PC-3 (cell line): ENCODE measurements at regions not wholly inside any gene's neighbourhood (a gene's known extent, or its start where the extent isn't known, plus 50 kb on each side); places are given as distances from the start of the nearest gene placed in this dataset.

ENCODE experiments used
- ATAC-seq: fragments of 200-7000 bp; cut with Tn5 transposase; 2 replicates; pipeline ENCODE4 v1.9.1; 2020; ENCODE audit warnings: mild to moderate bottlenecking, moderate library complexity
- BruUV-seq: library from RNA; stranded (reverse); fragments of 400-500 nt; replicated peaks from 2 replicates; lab custom pipeline; 2021; lab: Mats Ljungman, UMichigan
- CTCF ChIA-PET: fragments of 300-600 bp; sonication (Branson Sonifier 250); formaldehyde crosslinking; loops from one replicate; lab custom pipeline; 2022; ENCODE audit warnings: antibody characterized with exemption; lab: Charles Lee
- POLR2A ChIA-PET: fragments of 300-600 bp; sonication (Branson Sonifier 250); formaldehyde crosslinking; loops from one replicate; lab custom pipeline; 2022; ENCODE audit warnings: antibody characterized with exemption; ENCODE audit not compliant: unreplicated experiment; lab: Charles Lee
- DNase-seq: peaks from one replicate; pipeline ENCODE4 v3.0.0-alpha.2; 2015
- H2AFZ ChIP-seq: fragments of 300-600 bp; sonication (generic); 2 replicates; pipeline ENCODE4 v1.6.0; 2016; ENCODE audit warnings: antibody characterized with exemption, low read length
- H3F3A ChIP-seq: fragments of 300-600 bp; sonication (generic); one replicate; pipeline ENCODE4 v1.6.0; 2017; ENCODE audit warnings: antibody characterized with exemption, low read length, control low read depth, mild to moderate bottlenecking; ENCODE audit not compliant: unreplicated experiment
- H3K27ac ChIP-seq: fragments of 300-600 bp; sonication (generic); 2 replicates; pipeline ENCODE4 v1.5.1; 2016; ENCODE audit warnings: mild to moderate bottlenecking, low read length
- H3K27me3 ChIP-seq: fragments of 300-600 bp; sonication (generic); 2 replicates; pipeline ENCODE4 v1.6.1; 2016; ENCODE audit warnings: low read length, mixed read lengths
- H3K36me3 ChIP-seq: fragments of 300-600 bp; sonication (generic); 2 replicates; pipeline ENCODE4 v1.6.1; 2016; ENCODE audit warnings: low read depth, mixed run types, low read length, mixed read lengths
- H3K4me1 ChIP-seq: fragments of 300-600 bp; sonication (generic); 2 replicates; pipeline ENCODE4 v1.5.1; 2016; ENCODE audit warnings: low read length; ENCODE audit not compliant: insufficient read depth
- H3K4me2 ChIP-seq: fragments of 300-600 bp; sonication (generic); 2 replicates; pipeline ENCODE4 v1.6.0; 2016; ENCODE audit warnings: low read length
- H3K4me3 ChIP-seq: fragments of 300-600 bp; sonication (generic); 2 replicates; pipeline ENCODE4 v1.5.1; 2016; ENCODE audit warnings: mild to moderate bottlenecking, low read length, mixed read lengths
- H3K79me2 ChIP-seq: fragments of 300-600 bp; sonication (generic); 2 replicates; pipeline ENCODE4 v1.6.1; 2017; ENCODE audit warnings: low read length, mixed read lengths
- H3K9ac ChIP-seq: fragments of 300-600 bp; sonication (generic); 2 replicates; pipeline ENCODE4 v1.6.0; 2016; ENCODE audit warnings: mild to moderate bottlenecking, low read length
- H3K9me2 ChIP-seq: fragments of 300-600 bp; sonication (generic); replicated peaks from 2 replicates; pipeline ENCODE4 v1.6.1; 2016; ENCODE audit warnings: mixed run types, low read length, mixed read lengths
- H3K9me3 ChIP-seq: fragments of 300-600 bp; sonication (generic); 2 replicates; pipeline ENCODE4 v1.6.1; 2016; ENCODE audit warnings: low read length, mixed read lengths
- H4K20me1 ChIP-seq: fragments of 300-600 bp; sonication (generic); 2 replicates; pipeline ENCODE4 v1.6.1; 2016; ENCODE audit warnings: low read length, mixed read lengths
- EZH2 ChIP-seq: fragments of 300-600 bp; sonication (generic); IDR thresholded peaks from one replicate; pipeline ENCODE4 v1.6.1; 2017; ENCODE audit warnings: antibody characterized with exemption, mild to moderate bottlenecking, low read length; ENCODE audit not compliant: unreplicated experiment
- EZH2phosphoT487 ChIP-seq: fragments of 300-600 bp; sonication (generic); IDR thresholded peaks from 2 replicates; pipeline ENCODE4 v1.6.1; 2018; ENCODE audit warnings: mild to moderate bottlenecking, antibody characterized with exemption, low read length, borderline replicate concordance
- intact Hi-C: fragments of 100-400 bp; cut with micrococcal nuclease; formaldehyde crosslinking; loops from 2 replicates; pipeline ENCODE4 v1.9.0; 2023
- TF ChIP-seq, protein P1 (sequence below): fragments of 300-600 bp; sonication (generic); conservative IDR thresholded peaks from 2 replicates; pipeline ENCODE4 v1.5.1; 2017; ENCODE audit warnings: antibody characterized with exemption, low read depth, mild to moderate bottlenecking, low read length

DNA sequence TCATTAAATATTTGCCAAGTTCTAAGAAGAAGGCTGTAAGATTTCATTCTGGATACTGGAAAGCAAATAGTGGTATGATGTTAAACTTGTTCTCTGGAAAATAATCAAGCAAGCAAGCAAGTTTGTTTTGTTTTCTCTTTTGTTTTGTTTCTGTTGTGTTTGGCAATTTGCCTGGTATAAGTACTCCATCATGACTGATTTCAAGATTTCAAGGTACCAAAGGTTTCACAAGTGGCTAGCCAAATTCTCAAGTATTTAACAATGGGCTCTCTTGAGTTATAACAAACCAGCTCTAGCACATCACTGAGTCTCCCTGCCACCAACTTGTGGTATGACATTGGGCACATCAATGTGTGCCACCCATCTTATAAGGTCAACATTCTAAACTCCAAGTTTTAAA is 151.7 kb upstream of the IGFBP3 start:
- no peaks in the 10 kb centered on the region for H3K9me3 ChIP-seq
- no peaks in the 10 kb centered on the region for H3K36me3 ChIP-seq
- CTCF ChIA-PET, result no interaction called here
- POLR2A ChIA-PET, result no interaction called here
- intact Hi-C loops, result no loop called here
- BruUV-seq, result no TSS peak
- TF ChIP-seq EZH2 (no peak), EZH2phosphoT487 (no peak)
- TF ChIP-seq, protein P1, sequence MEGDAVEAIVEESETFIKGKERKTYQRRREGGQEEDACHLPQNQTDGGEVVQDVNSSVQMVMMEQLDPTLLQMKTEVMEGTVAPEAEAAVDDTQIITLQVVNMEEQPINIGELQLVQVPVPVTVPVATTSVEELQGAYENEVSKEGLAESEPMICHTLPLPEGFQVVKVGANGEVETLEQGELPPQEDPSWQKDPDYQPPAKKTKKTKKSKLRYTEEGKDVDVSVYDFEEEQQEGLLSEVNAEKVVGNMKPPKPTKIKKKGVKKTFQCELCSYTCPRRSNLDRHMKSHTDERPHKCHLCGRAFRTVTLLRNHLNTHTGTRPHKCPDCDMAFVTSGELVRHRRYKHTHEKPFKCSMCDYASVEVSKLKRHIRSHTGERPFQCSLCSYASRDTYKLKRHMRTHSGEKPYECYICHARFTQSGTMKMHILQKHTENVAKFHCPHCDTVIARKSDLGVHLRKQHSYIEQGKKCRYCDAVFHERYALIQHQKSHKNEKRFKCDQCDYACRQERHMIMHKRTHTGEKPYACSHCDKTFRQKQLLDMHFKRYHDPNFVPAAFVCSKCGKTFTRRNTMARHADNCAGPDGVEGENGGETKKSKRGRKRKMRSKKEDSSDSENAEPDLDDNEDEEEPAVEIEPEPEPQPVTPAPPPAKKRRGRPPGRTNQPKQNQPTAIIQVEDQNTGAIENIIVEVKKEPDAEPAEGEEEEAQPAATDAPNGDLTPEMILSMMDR, result no peak
- no peaks in the 10 kb centered on the region for H3K79me2 ChIP-seq
- no peak for DNase-seq
- H3K4me1 ChIP-seq, result no peaks in the 10 kb centered on the region
- H2AFZ ChIP-seq, result no peak overlapping the region
- H3K4me2 ChIP-seq, result no peak overlapping the region
- no peak overlapping the region for H3K27ac ChIP-seq
- no peaks in the 10 kb centered on the region for H3F3A ChIP-seq
- H4K20me1 ChIP-seq, result no peaks in the 10 kb centered on the region
- no peak for ATAC-seq
- H3K4me3 ChIP-seq, result no peak overlapping the region
- no peak overlapping the region for H3K9ac ChIP-seq
- H3K27me3 ChIP-seq, result no peaks in the 10 kb centered on the region
- H3K9me2 ChIP-seq, result no peaks in the 10 kb centered on the region

DNA sequence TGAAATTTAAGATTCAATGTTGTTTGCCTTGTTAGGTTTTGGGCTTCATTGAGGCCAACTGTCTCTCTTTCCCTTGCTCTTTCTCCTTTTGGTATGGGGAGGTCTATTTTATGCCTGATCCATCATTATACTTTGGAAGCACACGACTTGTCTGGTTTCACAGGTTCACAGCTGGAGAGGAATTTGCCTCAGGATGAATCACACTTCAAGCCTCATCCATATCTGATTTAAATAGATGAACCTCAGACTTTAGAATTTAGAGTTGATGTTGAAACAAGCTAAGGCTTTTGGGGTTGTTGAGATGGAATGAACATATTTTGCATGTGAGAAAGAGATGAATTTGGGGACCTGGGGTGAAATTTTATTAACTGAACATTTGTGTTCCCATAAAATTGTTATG is 150.5 kb upstream of the IGFBP3 start:
- Histone ChIP-seq H3K4me3 (no peak overlapping the region), H3K36me3 (no peaks in the 10 kb centered on the region), H3K4me1 (no peaks in the 10 kb centered on the region), H3K27me3 (no peaks in the 10 kb centered on the region), H3F3A (no peaks in the 10 kb centered on the region), H3K9me3 (no peaks in the 10 kb centered on the region), H4K20me1 (no peaks in the 10 kb centered on the region), H2AFZ (no peak overlapping the region), H3K27ac (no peak overlapping the region), H3K9me2 (no peaks in the 10 kb centered on the region), H3K79me2 (no peaks in the 10 kb centered on the region), H3K9ac (no peak overlapping the region), H3K4me2 (no peak overlapping the region)
- ChIA-PET POLR2A (no interaction called here), CTCF (no interaction called here)
- intact Hi-C loops, result no loop called here
- ATAC-seq, result no peak
- TF ChIP-seq, protein P1, result no peak
- TF ChIP-seq EZH2, result no peak
- no peak for TF ChIP-seq EZH2phosphoT487
- DNase-seq, result no peak
- no TSS peak for BruUV-seq

DNA sequence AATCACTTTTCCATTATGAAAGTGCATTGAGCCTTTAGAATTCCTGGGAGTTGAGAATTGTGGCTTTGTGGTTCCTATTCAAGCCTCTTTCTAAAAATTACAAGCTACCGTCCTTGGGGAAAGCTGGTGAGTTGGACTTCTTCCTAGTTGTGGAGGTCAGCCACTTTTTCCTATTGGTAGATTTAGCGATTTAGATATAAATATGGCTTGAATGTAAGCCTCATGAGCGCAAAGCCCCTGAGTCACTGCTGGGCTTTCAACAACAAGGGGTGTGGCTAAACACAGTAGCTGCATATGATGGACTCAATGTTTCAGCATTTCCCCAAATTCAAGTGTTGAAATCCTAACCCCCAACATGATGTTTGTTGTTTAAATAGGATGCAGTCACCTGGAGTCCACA is 150.0 kb upstream of the IGFBP3 start:
- Histone ChIP-seq H3K79me2 (no peaks in the 10 kb centered on the region), H3K4me3 (no peak overlapping the region), H3F3A (no peaks in the 10 kb centered on the region), H3K9me2 (no peaks in the 10 kb centered on the region), H2AFZ (no peak overlapping the region), H3K9ac (no peak overlapping the region), H3K27ac (no peak overlapping the region), H3K4me2 (no peak overlapping the region), H3K27me3 (no peaks in the 10 kb centered on the region), H3K4me1 (no peaks in the 10 kb centered on the region), H4K20me1 (no peaks in the 10 kb centered on the region), H3K9me3 (no peaks in the 10 kb centered on the region), H3K36me3 (no peaks in the 10 kb centered on the region)
- CTCF ChIA-PET, result no interaction called here
- TF ChIP-seq, protein P1, result no peak
- TF ChIP-seq EZH2phosphoT487 (no peak), EZH2 (no peak)
- no TSS peak for BruUV-seq
- DNase-seq (no peak), ATAC-seq (no peak)
- POLR2A ChIA-PET, result no interaction called here
- intact Hi-C loops, result no loop called here
